ENCODE measurements at regions not wholly inside any gene's neighbourhood (a gene's known extent, or its start where the extent isn't known, plus 50 kb on each side); places are given as distances from the start of the nearest gene placed in this dataset.

GRCh38 chr2:15780234-15780633 lies 160.1 kb upstream of the MYCN start:
- H3K9me3 ChIP-seq (ENCODE audit: insufficient read depth, low read length): no peaks in the 10 kb centered on the region
- peaks cover 23% of the 10 kb centered on the region for H3K27me3 ChIP-seq (ENCODE audit: low read depth, low read length)
- no peak overlapping the region for H3K4me2 ChIP-seq (ENCODE audit: low read length)
- no peak overlapping the region for H3K4me3 ChIP-seq (ENCODE audit: low read length)
- no peaks in the 10 kb centered on the region for H3K36me3 ChIP-seq (replicated peaks; ENCODE audit: low read depth, low read length)
- H3K4me1 ChIP-seq (ENCODE audit: low read length): no peaks in the 10 kb centered on the region
- H4K20me1 ChIP-seq (ENCODE audit: insufficient read depth, low read length): no peaks in the 10 kb centered on the region
- H3K9ac ChIP-seq (ENCODE audit: low read length): no peak overlapping the region
- no peak overlapping the region for H2AFZ ChIP-seq (ENCODE audit: low read depth, low read length)
- TF ChIP-seq EZH2phosphoT487 (IDR thresholded peaks at IDR 0.05; ENCODE audit: low read depth): no peak
- no peak for TF ChIP-seq CTCF (IDR thresholded peaks at IDR 0.05; ENCODE audit: low read depth, low read length)
- no peaks in the 10 kb centered on the region for H3K79me2 ChIP-seq (ENCODE audit: low read length)
- no peak overlapping the region for H3K27ac ChIP-seq (ENCODE audit: low read length)

- peaks cover 19% of the 10 kb centered on the region for H3K27me3 ChIP-seq (ENCODE audit: low read depth, low read length)
Measured at GRCh38 chr2:15780912-15781574, 159.3 kb upstream of the MYCN start.

GRCh38 chr2:15782009-15782751 lies 158.2 kb upstream of the MYCN start:
- no peak overlapping the region for H3K27ac ChIP-seq (ENCODE audit: low read length)
- H4K20me1 ChIP-seq (ENCODE audit: insufficient read depth, low read length): no peaks in the 10 kb centered on the region
- H3K4me1 ChIP-seq (ENCODE audit: low read length): no peaks in the 10 kb centered on the region
- H3K4me2 ChIP-seq (ENCODE audit: low read length): no peak overlapping the region
- no peaks in the 10 kb centered on the region for H3K36me3 ChIP-seq (replicated peaks; ENCODE audit: low read depth, low read length)
- TF ChIP-seq EZH2phosphoT487 (IDR thresholded peaks at IDR 0.05; ENCODE audit: low read depth): no peak
- no peak for TF ChIP-seq CTCF (IDR thresholded peaks at IDR 0.05; ENCODE audit: low read depth, low read length)
- H3K27me3 ChIP-seq (ENCODE audit: low read depth, low read length): peaks cover 10% of the 10 kb centered on the region
- no peak overlapping the region for H3K4me3 ChIP-seq (ENCODE audit: low read length)
- H2AFZ ChIP-seq (ENCODE audit: low read depth, low read length): no peak overlapping the region
- H3K9ac ChIP-seq (ENCODE audit: low read length): no peak overlapping the region
- no peaks in the 10 kb centered on the region for H3K79me2 ChIP-seq (ENCODE audit: low read length)
- H3K9me3 ChIP-seq (ENCODE audit: insufficient read depth, low read length): no peaks in the 10 kb centered on the region

More at GRCh38 chr2:15780912-15781574, 159.3 kb upstream of the MYCN start:
- Histone ChIP-seq H3K79me2 (ENCODE audit: low read length) (no peaks in the 10 kb centered on the region), H3K36me3 (replicated peaks; ENCODE audit: low read depth, low read length) (no peaks in the 10 kb centered on the region), H3K4me1 (ENCODE audit: low read length) (no peaks in the 10 kb centered on the region), H3K4me3 (ENCODE audit: low read length) (no peak overlapping the region), H4K20me1 (ENCODE audit: insufficient read depth, low read length) (no peaks in the 10 kb centered on the region), H3K9ac (ENCODE audit: low read length) (no peak overlapping the region), H3K9me3 (ENCODE audit: insufficient read depth, low read length) (no peaks in the 10 kb centered on the region), H3K27ac (ENCODE audit: low read length) (no peak overlapping the region), H3K4me2 (ENCODE audit: low read length) (no peak overlapping the region), H2AFZ (ENCODE audit: low read depth, low read length) (no peak overlapping the region)
- no peak for TF ChIP-seq CTCF (IDR thresholded peaks at IDR 0.05; ENCODE audit: low read depth, low read length)
- TF ChIP-seq EZH2phosphoT487 (IDR thresholded peaks at IDR 0.05; ENCODE audit: low read depth): no peak

GRCh38 chr2:15782769-15783294 lies 157.5 kb upstream of the MYCN start:
- peaks cover 10% of the 10 kb centered on the region for H3K27me3 ChIP-seq (ENCODE audit: low read depth, low read length)
- no peak overlapping the region for H2AFZ ChIP-seq (ENCODE audit: low read depth, low read length)
- TF ChIP-seq EZH2phosphoT487 (IDR thresholded peaks at IDR 0.05; ENCODE audit: low read depth) (no peak), CTCF (IDR thresholded peaks at IDR 0.05; ENCODE audit: low read depth, low read length) (no peak)

More at GRCh38 chr2:15782769-15783294, 157.5 kb upstream of the MYCN start:
- H3K4me1 ChIP-seq (ENCODE audit: low read length): no peaks in the 10 kb centered on the region
- no peak overlapping the region for H3K27ac ChIP-seq (ENCODE audit: low read length)
- H4K20me1 ChIP-seq (ENCODE audit: insufficient read depth, low read length): no peaks in the 10 kb centered on the region
- H3K36me3 ChIP-seq (replicated peaks; ENCODE audit: low read depth, low read length): no peaks in the 10 kb centered on the region
- H3K4me2 ChIP-seq (ENCODE audit: low read length): no peak overlapping the region
- no peaks in the 10 kb centered on the region for H3K9me3 ChIP-seq (ENCODE audit: insufficient read depth, low read length)
- H3K4me3 ChIP-seq (ENCODE audit: low read length): no peak overlapping the region
- no peak overlapping the region for H3K9ac ChIP-seq (ENCODE audit: low read length)
- H3K79me2 ChIP-seq (ENCODE audit: low read length): no peaks in the 10 kb centered on the region

All from OCI-LY3 (cell line).